A673 (cell line): ENCODE measurements at regions not wholly inside any gene's neighbourhood (a gene's known extent, or its start where the extent isn't known, plus 50 kb on each side); places are given as distances from the start of the nearest gene placed in this dataset.

Source experiments
- BruUV-seq: library from RNA; stranded (reverse); fragments of 400-500 nt; replicated peaks from 2 replicates; lab custom pipeline; 2021; lab: Mats Ljungman, UMichigan
- CTCF ChIA-PET: fragments of 300-600 bp; sonication (Branson Sonifier 250); formaldehyde crosslinking; loops from one replicate; lab custom pipeline; 2022; ENCODE audit warnings: antibody characterized with exemption; lab: Charles Lee
- POLR2A ChIA-PET: fragments of 300-600 bp; sonication (Branson Sonifier 250); formaldehyde crosslinking; loops from one replicate; lab custom pipeline; 2022; ENCODE audit warnings: antibody characterized with exemption; ENCODE audit not compliant: low non-redundant PET; lab: Charles Lee
- DNase-seq: peaks from one replicate; pipeline ENCODE4 v3.0.0-alpha.2; 2015; ENCODE audit warnings: low spot score
- H3K27ac ChIP-seq: fragments of 200-600 bp; sonication (generic); 2 replicates; pipeline ENCODE4 v1.5.1; 2016; ENCODE audit warnings: mixed run types, low read depth, mild to moderate bottlenecking, mixed read lengths, antibody characterized with exemption, low read length; ENCODE audit not compliant: poor library complexity, severe bottlenecking
- H3K27me3 ChIP-seq: fragments of 200-600 bp; sonication (generic); replicated peaks from 2 replicates; pipeline ENCODE4 v1.6.1; 2017; ENCODE audit warnings: mixed run types, low read depth, mild to moderate bottlenecking, mixed read lengths, antibody characterized with exemption, low read length; ENCODE audit not compliant: insufficient read depth, poor library complexity
- H3K36me3 ChIP-seq: fragments of 200-600 bp; sonication (generic); 2 replicates; pipeline ENCODE4 v1.6.1; 2016; ENCODE audit warnings: mixed run types, mild to moderate bottlenecking, mixed read lengths, antibody characterized with exemption, low read length; ENCODE audit not compliant: insufficient read depth, poor library complexity, severe bottlenecking
- H3K4me1 ChIP-seq: fragments of 200-600 bp; sonication (generic); 2 replicates; pipeline ENCODE4 v1.6.1; 2017; ENCODE audit warnings: mixed run types, mild to moderate bottlenecking, mixed read lengths, antibody characterized with exemption, low read length; ENCODE audit not compliant: insufficient read depth, poor library complexity, severe bottlenecking
- H3K4me3 ChIP-seq: fragments of 200-600 bp; sonication (generic); 2 replicates; pipeline ENCODE4 v1.5.1; 2016; ENCODE audit warnings: low read depth, mixed run types, mild to moderate bottlenecking, mixed read lengths, low read length; ENCODE audit not compliant: poor library complexity, severe bottlenecking
- H3K9me3 ChIP-seq: fragments of 200-600 bp; sonication (generic); 2 replicates; pipeline ENCODE4 v1.6.1; 2016; ENCODE audit warnings: mixed run types, low read depth, mild to moderate bottlenecking, mixed read lengths, antibody characterized with exemption, low read length; ENCODE audit not compliant: poor library complexity, severe bottlenecking
- EZH2 ChIP-seq: fragments of 200-600 bp; sonication (generic); IDR thresholded peaks from 2 replicates; pipeline ENCODE4 v1.6.1; 2017; ENCODE audit warnings: borderline replicate concordance, low read depth, mild to moderate bottlenecking, mixed read lengths, antibody characterized with exemption, low read length; ENCODE audit not compliant: poor library complexity, severe bottlenecking
- intact Hi-C: fragments of 100-400 bp; cut with micrococcal nuclease; formaldehyde crosslinking; loops from one replicate; pipeline ENCODE4 v1.10.0; 2022; ENCODE audit not compliant: unreplicated experiment
- TF ChIP-seq, protein P1 (sequence below): fragments of 300-800, 200-600 bp; sonication (generic); conservative IDR thresholded peaks from 2 replicates; pipeline ENCODE4 v1.5.1; 2017; ENCODE audit warnings: low read depth, mild to moderate bottlenecking, antibody characterized with exemption, low read length, moderate library complexity, mixed read lengths

DNA sequence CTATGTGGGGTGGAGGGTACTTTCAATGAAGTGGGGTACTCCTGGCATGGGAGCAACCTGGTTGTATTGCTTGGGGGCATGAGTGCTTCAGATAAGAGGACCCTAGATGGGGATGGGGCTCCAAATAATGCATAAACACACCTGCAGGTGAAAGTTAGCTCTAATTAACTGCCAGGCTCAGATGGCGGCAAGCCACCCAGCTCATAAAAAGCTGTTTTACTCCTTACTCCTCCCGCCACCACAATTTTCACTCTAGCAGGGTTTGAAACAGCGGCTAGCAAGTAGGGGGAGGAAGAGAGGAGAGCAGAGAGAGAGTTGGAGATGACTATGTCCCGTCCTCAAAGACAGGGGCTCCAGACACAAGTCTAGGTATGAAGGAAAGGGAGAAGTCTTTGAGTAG lies 117.7 kb upstream of the WSCD1 start:
- POLR2A ChIA-PET = interaction anchor here (0.6 kb wide), 1 partner anchor 201 kb away, joined by 3 read pairs; no protein-coding TSS in a partner anchor
- no peak for DNase-seq
- no peak for TF ChIP-seq EZH2
- Histone ChIP-seq H3K4me1 (no peaks in the 10 kb centered on the region), H3K4me3 (no peak overlapping the region), H3K27ac (no peak overlapping the region), H3K27me3 (peaks cover 48% of the 10 kb centered on the region), H3K9me3 (no peaks in the 10 kb centered on the region), H3K36me3 (no peaks in the 10 kb centered on the region)
- no TSS peak for BruUV-seq
- CTCF ChIA-PET = no interaction called here
- intact Hi-C loops = no loop called here

DNA sequence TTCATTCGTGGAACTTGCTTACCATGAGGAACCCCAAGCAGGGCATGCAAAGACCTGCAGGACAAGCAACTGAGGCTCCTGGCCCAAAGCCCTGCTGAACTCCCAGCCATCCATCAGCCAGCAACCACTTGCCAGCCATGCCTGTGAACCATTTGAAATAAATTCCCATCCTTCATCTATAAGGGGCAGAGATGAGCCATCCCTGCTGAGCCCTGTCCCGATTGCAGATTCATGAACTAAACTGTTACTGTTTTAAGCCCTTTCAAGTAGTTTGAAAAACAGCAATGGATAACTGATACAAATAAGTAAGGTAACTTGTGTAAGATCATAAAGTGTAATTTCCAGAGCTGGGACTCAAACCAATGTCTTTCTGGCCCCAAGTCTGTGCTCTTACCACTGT lies 114.4 kb upstream of the WSCD1 start:
- ChIA-PET POLR2A (no interaction called here), CTCF (no interaction called here)
- no peaks in the 10 kb centered on the region for H3K36me3 ChIP-seq
- peaks cover 23% of the 10 kb centered on the region for H3K27me3 ChIP-seq
- DNase-seq = no peak
- H3K4me1 ChIP-seq = no peaks in the 10 kb centered on the region
- intact Hi-C loops = no loop called here
- BruUV-seq = no TSS peak
- no peaks in the 10 kb centered on the region for H3K9me3 ChIP-seq
- TF ChIP-seq, protein P1, sequence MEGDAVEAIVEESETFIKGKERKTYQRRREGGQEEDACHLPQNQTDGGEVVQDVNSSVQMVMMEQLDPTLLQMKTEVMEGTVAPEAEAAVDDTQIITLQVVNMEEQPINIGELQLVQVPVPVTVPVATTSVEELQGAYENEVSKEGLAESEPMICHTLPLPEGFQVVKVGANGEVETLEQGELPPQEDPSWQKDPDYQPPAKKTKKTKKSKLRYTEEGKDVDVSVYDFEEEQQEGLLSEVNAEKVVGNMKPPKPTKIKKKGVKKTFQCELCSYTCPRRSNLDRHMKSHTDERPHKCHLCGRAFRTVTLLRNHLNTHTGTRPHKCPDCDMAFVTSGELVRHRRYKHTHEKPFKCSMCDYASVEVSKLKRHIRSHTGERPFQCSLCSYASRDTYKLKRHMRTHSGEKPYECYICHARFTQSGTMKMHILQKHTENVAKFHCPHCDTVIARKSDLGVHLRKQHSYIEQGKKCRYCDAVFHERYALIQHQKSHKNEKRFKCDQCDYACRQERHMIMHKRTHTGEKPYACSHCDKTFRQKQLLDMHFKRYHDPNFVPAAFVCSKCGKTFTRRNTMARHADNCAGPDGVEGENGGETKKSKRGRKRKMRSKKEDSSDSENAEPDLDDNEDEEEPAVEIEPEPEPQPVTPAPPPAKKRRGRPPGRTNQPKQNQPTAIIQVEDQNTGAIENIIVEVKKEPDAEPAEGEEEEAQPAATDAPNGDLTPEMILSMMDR = no peak
- TF ChIP-seq EZH2 = no peak
- no peak overlapping the region for H3K27ac ChIP-seq
- no peak overlapping the region for H3K4me3 ChIP-seq

DNA sequence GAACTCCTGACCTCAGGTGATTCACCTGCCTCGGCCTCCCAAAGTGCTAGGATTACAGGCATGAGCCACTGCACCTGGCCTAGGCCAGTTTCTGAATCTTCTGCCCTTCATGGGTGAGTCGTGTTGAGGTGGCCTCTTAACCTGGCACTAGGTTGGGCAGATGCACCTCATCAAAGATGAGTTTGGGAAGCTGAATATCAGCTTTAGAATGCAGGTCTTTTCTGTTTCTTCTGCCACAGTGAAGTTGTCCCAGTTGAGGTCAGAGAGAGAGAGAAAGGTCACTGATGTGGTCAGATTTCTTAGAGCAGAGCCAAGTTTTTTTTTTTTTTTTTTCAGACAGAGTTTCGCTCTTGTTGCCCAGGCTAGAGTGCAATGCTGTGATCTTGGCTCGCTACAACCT lies 111.3 kb upstream of the WSCD1 start:
- CTCF ChIA-PET = no interaction called here

DNA sequence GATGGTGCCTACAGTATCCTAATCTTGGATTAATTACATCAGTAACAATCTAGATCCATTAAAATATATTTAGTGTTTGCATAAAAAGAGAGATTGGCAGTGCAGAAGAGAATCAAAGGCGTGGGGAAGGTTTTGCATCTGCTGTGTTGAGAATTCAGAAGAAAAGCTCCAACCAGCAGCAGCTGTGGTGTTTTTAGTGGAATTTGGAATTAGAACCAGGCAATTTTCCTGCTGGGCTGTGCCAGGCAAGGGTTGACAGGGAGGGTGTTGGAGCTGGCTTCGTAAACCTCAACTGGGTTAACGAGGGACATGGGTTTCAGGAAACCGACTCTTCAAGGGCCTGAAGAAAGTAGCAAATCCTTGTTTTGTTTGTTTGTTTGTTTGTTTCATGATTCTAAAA lies 107.8 kb upstream of the WSCD1 start:
- no TSS peak for BruUV-seq
- no peak overlapping the region for H3K27ac ChIP-seq
- ChIA-PET CTCF (no interaction called here), POLR2A (no interaction called here)
- no peaks in the 10 kb centered on the region for H3K36me3 ChIP-seq
- no peak overlapping the region for H3K4me3 ChIP-seq
- intact Hi-C loops = no loop called here
- no peaks in the 10 kb centered on the region for H3K9me3 ChIP-seq
- no peak for TF ChIP-seq EZH2
- TF ChIP-seq, protein P1 = no peak
- no peak for DNase-seq
- peaks cover 18% of the 10 kb centered on the region for H3K27me3 ChIP-seq
- H3K4me1 ChIP-seq = no peaks in the 10 kb centered on the region

More for the DNA sequence above, 111.3 kb upstream of the WSCD1 start:
- no peaks in the 10 kb centered on the region for H3K4me1 ChIP-seq
- H3K4me3 ChIP-seq = no peak overlapping the region
- H3K9me3 ChIP-seq = no peaks in the 10 kb centered on the region
- no peaks in the 10 kb centered on the region for H3K36me3 ChIP-seq
- BruUV-seq = no TSS peak
- TF ChIP-seq, protein P1 = no peak
- no peak for TF ChIP-seq EZH2
- no peak for DNase-seq
- intact Hi-C loops = no loop called here
- no peak overlapping the region for H3K27ac ChIP-seq
- POLR2A ChIA-PET = no interaction called here
- H3K27me3 ChIP-seq = peaks cover 16% of the 10 kb centered on the region
